ENCODE measurements at regions not wholly inside any gene's neighbourhood (a gene's known extent, or its start where the extent isn't known, plus 50 kb on each side); places are given as distances from the start of the nearest gene placed in this dataset.

GRCh38 chr4:11546391-11547175 lies 117.9 kb upstream of the HS3ST1 start:
- no peaks in the 10 kb centered on the region for H3K36me3 Mint-ChIP-seq (ENCODE audit: low read depth)
- peaks cover 3% of the 10 kb centered on the region for H3K27me3 Mint-ChIP-seq (ENCODE audit: low read depth)
- H3K27ac Mint-ChIP-seq, result no peak overlapping the region
- H3K4me3 Mint-ChIP-seq (ENCODE audit: low read depth), result no peak overlapping the region
- peaks cover 3% of the 10 kb centered on the region for H3K9me3 Mint-ChIP-seq
- intact Hi-C loops (cut with micrococcal nuclease), result no loop called here
- DNase-seq (ENCODE audit: low spot score), result no peak
- H3K4me1 Mint-ChIP-seq (ENCODE audit: low read depth), result peaks cover 11% of the 10 kb centered on the region

- Mint-ChIP-seq H3K27me3 (ENCODE audit: low read depth) (peaks cover 3% of the 10 kb centered on the region), H3K36me3 (ENCODE audit: low read depth) (no peaks in the 10 kb centered on the region), H3K4me1 (ENCODE audit: low read depth) (peaks cover 11% of the 10 kb centered on the region), H3K4me3 (ENCODE audit: low read depth) (no peak overlapping the region), H3K27ac (no peak overlapping the region), H3K9me3 (peaks cover 3% of the 10 kb centered on the region)
- intact Hi-C loops (cut with micrococcal nuclease), result no loop called here
- DNase-seq (ENCODE audit: low spot score), result no peak
Observed at GRCh38 chr4:11545651-11546050, 117.0 kb upstream of the HS3ST1 start.

- Mint-ChIP-seq H3K4me1 (ENCODE audit: low read depth) (peaks cover 11% of the 10 kb centered on the region), H3K27ac (no peak overlapping the region), H3K9me3 (peaks cover 3% of the 10 kb centered on the region), H3K36me3 (ENCODE audit: low read depth) (no peaks in the 10 kb centered on the region), H3K4me3 (ENCODE audit: low read depth) (no peak overlapping the region), H3K27me3 (ENCODE audit: low read depth) (peaks cover 3% of the 10 kb centered on the region)
- intact Hi-C loops (cut with micrococcal nuclease), result no loop called here
- DNase-seq (ENCODE audit: low spot score), result no peak
Observed at GRCh38 chr4:11544211-11544610, 115.5 kb upstream of the HS3ST1 start.

GRCh38 chr4:11543706-11544105 lies 115.0 kb upstream of the HS3ST1 start:
- peaks cover 3% of the 10 kb centered on the region for H3K27me3 Mint-ChIP-seq (ENCODE audit: low read depth)
- no peak for DNase-seq (ENCODE audit: low spot score)
- H3K27ac Mint-ChIP-seq, result no peak overlapping the region
- H3K4me1 Mint-ChIP-seq (ENCODE audit: low read depth), result peaks cover 8% of the 10 kb centered on the region
- intact Hi-C loops (cut with micrococcal nuclease), result no loop called here
- no peaks in the 10 kb centered on the region for H3K36me3 Mint-ChIP-seq (ENCODE audit: low read depth)
- H3K4me3 Mint-ChIP-seq (ENCODE audit: low read depth), result no peak overlapping the region
- H3K9me3 Mint-ChIP-seq, result no peaks in the 10 kb centered on the region

- peaks cover 4% of the 10 kb centered on the region for H3K4me1 Mint-ChIP-seq (ENCODE audit: low read depth)
- peaks cover 3% of the 10 kb centered on the region for H3K27me3 Mint-ChIP-seq (ENCODE audit: low read depth)
- H3K36me3 Mint-ChIP-seq (ENCODE audit: low read depth), result no peaks in the 10 kb centered on the region
- no peaks in the 10 kb centered on the region for H3K9me3 Mint-ChIP-seq
- intact Hi-C loops (cut with micrococcal nuclease), result no loop called here
- no peak for DNase-seq (ENCODE audit: low spot score)
- no peak overlapping the region for H3K4me3 Mint-ChIP-seq (ENCODE audit: low read depth)
- H3K27ac Mint-ChIP-seq, result no peak overlapping the region
Observed at GRCh38 chr4:11542952-11543351, 114.3 kb upstream of the HS3ST1 start.

- intact Hi-C loops (cut with micrococcal nuclease), result no loop called here
- no peak for DNase-seq (ENCODE audit: low spot score)
- Mint-ChIP-seq H3K36me3 (ENCODE audit: low read depth) (no peaks in the 10 kb centered on the region), H3K4me1 (ENCODE audit: low read depth) (no peaks in the 10 kb centered on the region), H3K9me3 (no peaks in the 10 kb centered on the region), H3K27me3 (ENCODE audit: low read depth) (no peaks in the 10 kb centered on the region), H3K4me3 (ENCODE audit: low read depth) (no peak overlapping the region), H3K27ac (no peak overlapping the region)
Observed at GRCh38 chr4:11537846-11538245, 109.2 kb upstream of the HS3ST1 start.

- intact Hi-C loops (cut with micrococcal nuclease), result no loop called here
- H3K36me3 Mint-ChIP-seq (ENCODE audit: low read depth), result no peaks in the 10 kb centered on the region
- H3K27me3 Mint-ChIP-seq (ENCODE audit: low read depth), result no peaks in the 10 kb centered on the region
- DNase-seq (ENCODE audit: low spot score), result no peak
- no peak overlapping the region for H3K27ac Mint-ChIP-seq
- peaks cover 5% of the 10 kb centered on the region for H3K9me3 Mint-ChIP-seq
- no peaks in the 10 kb centered on the region for H3K4me1 Mint-ChIP-seq (ENCODE audit: low read depth)
- no peak overlapping the region for H3K4me3 Mint-ChIP-seq (ENCODE audit: low read depth)
Observed at GRCh38 chr4:11535333-11535732, 106.6 kb upstream of the HS3ST1 start.

GRCh38 chr4:11534623-11535302 lies 106.1 kb upstream of the HS3ST1 start:
- no peak overlapping the region for H3K27ac Mint-ChIP-seq
- intact Hi-C loops (cut with micrococcal nuclease), result no loop called here
- H3K27me3 Mint-ChIP-seq (ENCODE audit: low read depth), result no peaks in the 10 kb centered on the region

GRCh38 chr4:11532138-11532537 lies 103.4 kb upstream of the HS3ST1 start:
- Mint-ChIP-seq H3K27me3 (ENCODE audit: low read depth) (no peaks in the 10 kb centered on the region), H3K9me3 (peaks cover 6% of the 10 kb centered on the region), H3K36me3 (ENCODE audit: low read depth) (no peaks in the 10 kb centered on the region), H3K4me3 (ENCODE audit: low read depth) (no peak overlapping the region), H3K4me1 (ENCODE audit: low read depth) (no peaks in the 10 kb centered on the region), H3K27ac (no peak overlapping the region)
- no peak for DNase-seq (ENCODE audit: low spot score)
- intact Hi-C loops (cut with micrococcal nuclease), result no loop called here

More at GRCh38 chr4:11534623-11535302, 106.1 kb upstream of the HS3ST1 start:
- no peak for DNase-seq (ENCODE audit: low spot score)
- no peak overlapping the region for H3K4me3 Mint-ChIP-seq (ENCODE audit: low read depth)
- no peaks in the 10 kb centered on the region for H3K36me3 Mint-ChIP-seq (ENCODE audit: low read depth)
- H3K9me3 Mint-ChIP-seq, result peaks cover 6% of the 10 kb centered on the region
- H3K4me1 Mint-ChIP-seq (ENCODE audit: low read depth), result no peaks in the 10 kb centered on the region

- no peak for DNase-seq (ENCODE audit: low spot score)
- no peaks in the 10 kb centered on the region for H3K36me3 Mint-ChIP-seq (ENCODE audit: low read depth)
- H3K27me3 Mint-ChIP-seq (ENCODE audit: low read depth), result peaks cover 8% of the 10 kb centered on the region
- peaks cover 6% of the 10 kb centered on the region for H3K9me3 Mint-ChIP-seq
- no peak overlapping the region for H3K27ac Mint-ChIP-seq
- intact Hi-C loops (cut with micrococcal nuclease), result no loop called here
- no peak overlapping the region for H3K4me3 Mint-ChIP-seq (ENCODE audit: low read depth)
- no peaks in the 10 kb centered on the region for H3K4me1 Mint-ChIP-seq (ENCODE audit: low read depth)
Observed at GRCh38 chr4:11529625-11530201, 101.0 kb upstream of the HS3ST1 start.

- no peaks in the 10 kb centered on the region for H3K36me3 Mint-ChIP-seq (ENCODE audit: low read depth)
- H3K4me3 Mint-ChIP-seq (ENCODE audit: low read depth), result no peak overlapping the region
- H3K4me1 Mint-ChIP-seq (ENCODE audit: low read depth), result no peaks in the 10 kb centered on the region
- H3K9me3 Mint-ChIP-seq, result no peaks in the 10 kb centered on the region
- H3K27me3 Mint-ChIP-seq (ENCODE audit: low read depth), result peaks cover 12% of the 10 kb centered on the region
- H3K27ac Mint-ChIP-seq, result no peak overlapping the region
- no peak for DNase-seq (ENCODE audit: low spot score)
- intact Hi-C loops (cut with micrococcal nuclease), result no loop called here
Observed at GRCh38 chr4:11525085-11525484, 96.4 kb upstream of the HS3ST1 start.

GRCh38 chr4:11518754-11519153 lies 90.1 kb upstream of the HS3ST1 start:
- Mint-ChIP-seq H3K36me3 (ENCODE audit: low read depth) (no peaks in the 10 kb centered on the region), H3K4me1 (ENCODE audit: low read depth) (peaks cover 10% of the 10 kb centered on the region), H3K27ac (no peak overlapping the region), H3K27me3 (ENCODE audit: low read depth) (peaks cover 9% of the 10 kb centered on the region), H3K9me3 (no peaks in the 10 kb centered on the region), H3K4me3 (ENCODE audit: low read depth) (no peak overlapping the region)
- intact Hi-C loops (cut with micrococcal nuclease), result no loop called here
- no peak for DNase-seq (ENCODE audit: low spot score)

- Mint-ChIP-seq H3K36me3 (ENCODE audit: low read depth) (no peaks in the 10 kb centered on the region), H3K27me3 (ENCODE audit: low read depth) (peaks cover 5% of the 10 kb centered on the region), H3K4me3 (ENCODE audit: low read depth) (no peak overlapping the region), H3K4me1 (ENCODE audit: low read depth) (peaks cover 30% of the 10 kb centered on the region), H3K27ac (no peak overlapping the region), H3K9me3 (peaks cover 2% of the 10 kb centered on the region)
- intact Hi-C loops (cut with micrococcal nuclease), result loop anchor here (2.0 to 5.0 kb wide), 3 partner anchors 18 to 88 kb away; partner anchors contain the start of gene HS3ST1
- no peak for DNase-seq (ENCODE audit: low spot score)
Observed at GRCh38 chr4:11514779-11515419, 86.2 kb upstream of the HS3ST1 start.
